ENCODE measurements at regions not wholly inside any gene's neighbourhood (a gene's known extent, or its start where the extent isn't known, plus 50 kb on each side); places are given as distances from the start of the nearest gene placed in this dataset.

- no peaks in the 10 kb centered on the region for H3F3A ChIP-seq (ENCODE audit: insufficient read depth, low read length)
- no peak overlapping the region for H3K9ac ChIP-seq (ENCODE audit: low read length)
- H3K9me3 ChIP-seq (ENCODE audit: low read length) = no peaks in the 10 kb centered on the region
Measured at GRCh38 chr2:118219611-118220010, 131.3 kb downstream of the INSIG2 start.

GRCh38 chr2:118216224-118216623 is 128.0 kb downstream of the INSIG2 start:
- no peak for TF ChIP-seq CTCF (IDR thresholded peaks at IDR 0.05; ENCODE audit: low read length)
- no peak for TF ChIP-seq EZH2 (IDR thresholded peaks at IDR 0.05; ENCODE audit: borderline replicate concordance, low read length)
- Histone ChIP-seq H3K79me2 (ENCODE audit: insufficient read depth, low read length) (no peaks in the 10 kb centered on the region), H3K9me3 (ENCODE audit: low read length) (no peaks in the 10 kb centered on the region), H3K4me1 (ENCODE audit: insufficient read depth, low read length, severe bottlenecking) (no peaks in the 10 kb centered on the region), H3F3A (ENCODE audit: insufficient read depth, low read length) (no peaks in the 10 kb centered on the region), H4K20me1 (ENCODE audit: insufficient read depth, low read length) (no peaks in the 10 kb centered on the region), H3K9ac (ENCODE audit: low read length) (no peak overlapping the region), H3K4me3 (ENCODE audit: low read depth, low read length, poor library complexity, severe bottlenecking) (no peak overlapping the region), H3K36me3 (ENCODE audit: insufficient read depth, low read length) (no peaks in the 10 kb centered on the region), H2AFZ (ENCODE audit: low read length) (no peak overlapping the region), H3K27ac (ENCODE audit: low read depth, low read length, poor library complexity, severe bottlenecking) (no peak overlapping the region), H3K27me3 (ENCODE audit: insufficient read depth, low read length) (no peaks in the 10 kb centered on the region), H3K9me2 (ENCODE audit: low read depth, low read length) (no peaks in the 10 kb centered on the region), H3K4me2 (ENCODE audit: low read length) (no peak overlapping the region)

More at GRCh38 chr2:118219611-118220010, 131.3 kb downstream of the INSIG2 start:
- H3K79me2 ChIP-seq (ENCODE audit: insufficient read depth, low read length) = no peaks in the 10 kb centered on the region
- no peak overlapping the region for H3K4me2 ChIP-seq (ENCODE audit: low read length)
- H3K36me3 ChIP-seq (ENCODE audit: insufficient read depth, low read length) = no peaks in the 10 kb centered on the region
- no peak overlapping the region for H3K27ac ChIP-seq (ENCODE audit: low read depth, low read length, poor library complexity, severe bottlenecking)
- H3K4me3 ChIP-seq (ENCODE audit: low read depth, low read length, poor library complexity, severe bottlenecking) = no peak overlapping the region
- no peak for TF ChIP-seq EZH2 (IDR thresholded peaks at IDR 0.05; ENCODE audit: borderline replicate concordance, low read length)
- TF ChIP-seq CTCF (IDR thresholded peaks at IDR 0.05; ENCODE audit: low read length) = no peak
- H3K9me2 ChIP-seq (ENCODE audit: low read depth, low read length) = no peaks in the 10 kb centered on the region
- H2AFZ ChIP-seq (ENCODE audit: low read length) = no peak overlapping the region
- no peaks in the 10 kb centered on the region for H4K20me1 ChIP-seq (ENCODE audit: insufficient read depth, low read length)
- H3K4me1 ChIP-seq (ENCODE audit: insufficient read depth, low read length, severe bottlenecking) = peaks cover 14% of the 10 kb centered on the region
- no peaks in the 10 kb centered on the region for H3K27me3 ChIP-seq (ENCODE audit: insufficient read depth, low read length)

GRCh38 chr2:118209727-118210126 is 121.5 kb downstream of the INSIG2 start:
- no peaks in the 10 kb centered on the region for H3K36me3 ChIP-seq (ENCODE audit: insufficient read depth, low read length)
- no peaks in the 10 kb centered on the region for H4K20me1 ChIP-seq (ENCODE audit: insufficient read depth, low read length)
- H3K9me3 ChIP-seq (ENCODE audit: low read length) = no peaks in the 10 kb centered on the region
- no peaks in the 10 kb centered on the region for H3K4me1 ChIP-seq (ENCODE audit: insufficient read depth, low read length, severe bottlenecking)
- H3K79me2 ChIP-seq (ENCODE audit: insufficient read depth, low read length) = no peaks in the 10 kb centered on the region
- H3K27ac ChIP-seq (ENCODE audit: low read depth, low read length, poor library complexity, severe bottlenecking) = no peak overlapping the region
- H3F3A ChIP-seq (ENCODE audit: insufficient read depth, low read length) = no peaks in the 10 kb centered on the region
- no peak overlapping the region for H3K9ac ChIP-seq (ENCODE audit: low read length)
- H3K4me3 ChIP-seq (ENCODE audit: low read depth, low read length, poor library complexity, severe bottlenecking) = no peak overlapping the region
- H2AFZ ChIP-seq (ENCODE audit: low read length) = no peak overlapping the region
- H3K4me2 ChIP-seq (ENCODE audit: low read length) = no peak overlapping the region
- no peak for TF ChIP-seq CTCF (IDR thresholded peaks at IDR 0.05; ENCODE audit: low read length)
- no peak for TF ChIP-seq EZH2 (IDR thresholded peaks at IDR 0.05; ENCODE audit: borderline replicate concordance, low read length)
- no peaks in the 10 kb centered on the region for H3K9me2 ChIP-seq (ENCODE audit: low read depth, low read length)
- no peaks in the 10 kb centered on the region for H3K27me3 ChIP-seq (ENCODE audit: insufficient read depth, low read length)
